Vagina (tissue), 2 donors: ENCODE measurements at regions not wholly inside any gene's neighbourhood (a gene's known extent, or its start where the extent isn't known, plus 50 kb on each side); places are given as distances from the start of the nearest gene placed in this dataset.
"Not testable (repeated sequence)": the region's sequence is repeated elsewhere in the genome, so short reads cannot be mapped to it uniquely, and the experiment has no call there.

Experiments used
- DNase-seq, 2 donors: peaks; one replicate each; pipeline ENCODE4 v3.0.0-alpha.2; 2017; ENCODE audit errors: extremely low spot score in 2 of 2
- H3K27ac ChIP-seq: fragments of 200-600 bp; sonication (generic); one replicate; pipeline ENCODE4 v1.5.1; 2019
- H3K27me3 ChIP-seq: fragments of 200-600 bp; sonication (generic); one replicate; pipeline ENCODE4 v1.5.1; 2019
- H3K36me3 ChIP-seq, 2 donors: fragments of 200-600 bp; sonication (generic); one replicate each; pipeline ENCODE4 v1.5.1; 2017 to 2019
- H3K4me1 ChIP-seq: fragments of 200-600 bp; sonication (generic); one replicate; pipeline ENCODE4 v1.5.1; 2019
- H3K4me3 ChIP-seq, 2 donors: fragments of 200-600 bp; sonication (generic); 1 replicate in 1 of 2; 2 replicates in 1 of 2; pipeline ENCODE4 v1.5.1; 2016 to 2019
- H3K9me3 ChIP-seq: fragments of 200-600 bp; sonication (generic); one replicate; pipeline ENCODE4 v1.5.1; 2019
- POLR2A ChIP-seq, 2 donors: fragments of 450-650 bp; IDR thresholded peaks; one replicate each; pipeline ENCODE4 v1.6.1; 2017; ENCODE audit warnings: antibody characterized with exemption in 2 of 2, mild to moderate bottlenecking in 2 of 2, moderate library complexity in 2 of 2
- POLR2AphosphoS5 ChIP-seq, 2 donors: sonication (generic); formaldehyde crosslinking; IDR thresholded peaks; one replicate each; pipeline ENCODE4 v1.9.0; 2017; ENCODE audit warnings: antibody characterized with exemption in 2 of 2, mild to moderate bottlenecking in 2 of 2, low read depth in 1 of 2; ENCODE audit not compliant: insufficient read depth in 1 of 2
- intact Hi-C: fragments of 100-400 bp; cut with DNase I; formaldehyde crosslinking; loops from one replicate; pipeline ENCODE4 v1.15.1; 2023
- TF ChIP-seq, protein P1 (sequence below), 3 experiments: fragments of 450-650 bp in 2 of 3; fragments of 200-600 bp in 1 of 3; sonication (generic) in 1 of 3; IDR thresholded peaks; one replicate each; pipeline ENCODE4 v1.5.1; 2017 to 2019; ENCODE audit warnings: antibody characterized with exemption in 3 of 3, mild to moderate bottlenecking in 2 of 3, moderate library complexity in 2 of 3

DNA sequence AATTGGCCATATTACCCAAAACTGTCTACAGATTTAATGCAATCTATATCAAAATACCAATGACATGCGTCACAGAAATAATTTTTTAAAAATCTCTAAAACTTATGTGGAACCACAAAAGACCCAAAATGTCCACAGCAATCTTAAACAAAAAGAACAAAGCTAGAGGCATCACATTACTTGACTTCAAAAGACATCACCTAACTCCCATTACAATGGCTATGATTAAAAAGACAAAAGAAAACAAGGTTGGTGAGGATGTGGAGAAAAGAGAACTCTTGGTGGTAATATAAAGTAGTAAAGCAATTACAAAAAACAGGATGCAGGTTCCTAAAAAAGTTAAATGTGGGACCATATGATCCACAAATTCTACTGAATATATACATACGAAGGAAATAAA lies 187.6 kb upstream of the CNTN6 start:
- Histone ChIP-seq H3K9me3 (no peaks in the 10 kb centered on the region), H3K27ac (no peak overlapping the region), H3K36me3 (no peaks in the 10 kb centered on the region), H3K4me1 (no peaks in the 10 kb centered on the region), H3K4me3 (no peak overlapping the region), H3K27me3 (no peaks in the 10 kb centered on the region)
- DNase-seq, result no peak
- intact Hi-C loops, result no loop called here
- TF ChIP-seq POLR2A (IDR thresholded peaks at IDR 0.05) (no peak), POLR2AphosphoS5 (IDR thresholded peaks at IDR 0.05; ENCODE audit: insufficient read depth in 1 of 2, low read depth in 1 of 2) (no peak)
- TF ChIP-seq, protein P1, sequence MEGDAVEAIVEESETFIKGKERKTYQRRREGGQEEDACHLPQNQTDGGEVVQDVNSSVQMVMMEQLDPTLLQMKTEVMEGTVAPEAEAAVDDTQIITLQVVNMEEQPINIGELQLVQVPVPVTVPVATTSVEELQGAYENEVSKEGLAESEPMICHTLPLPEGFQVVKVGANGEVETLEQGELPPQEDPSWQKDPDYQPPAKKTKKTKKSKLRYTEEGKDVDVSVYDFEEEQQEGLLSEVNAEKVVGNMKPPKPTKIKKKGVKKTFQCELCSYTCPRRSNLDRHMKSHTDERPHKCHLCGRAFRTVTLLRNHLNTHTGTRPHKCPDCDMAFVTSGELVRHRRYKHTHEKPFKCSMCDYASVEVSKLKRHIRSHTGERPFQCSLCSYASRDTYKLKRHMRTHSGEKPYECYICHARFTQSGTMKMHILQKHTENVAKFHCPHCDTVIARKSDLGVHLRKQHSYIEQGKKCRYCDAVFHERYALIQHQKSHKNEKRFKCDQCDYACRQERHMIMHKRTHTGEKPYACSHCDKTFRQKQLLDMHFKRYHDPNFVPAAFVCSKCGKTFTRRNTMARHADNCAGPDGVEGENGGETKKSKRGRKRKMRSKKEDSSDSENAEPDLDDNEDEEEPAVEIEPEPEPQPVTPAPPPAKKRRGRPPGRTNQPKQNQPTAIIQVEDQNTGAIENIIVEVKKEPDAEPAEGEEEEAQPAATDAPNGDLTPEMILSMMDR (IDR thresholded peaks at IDR 0.05), result no peak

- Histone ChIP-seq H3K36me3 (no peaks in the 10 kb centered on the region), H3K9me3 (no peaks in the 10 kb centered on the region), H3K4me1 (no peaks in the 10 kb centered on the region), H3K27ac (no peak overlapping the region), H3K4me3 (no peak overlapping the region), H3K27me3 (no peaks in the 10 kb centered on the region)
- intact Hi-C loops, result no loop called here
- TF ChIP-seq POLR2A (IDR thresholded peaks at IDR 0.05) (no peak), POLR2AphosphoS5 (IDR thresholded peaks at IDR 0.05; ENCODE audit: insufficient read depth in 1 of 2, low read depth in 1 of 2) (no peak)
- TF ChIP-seq, protein P1 (IDR thresholded peaks at IDR 0.05), result no peak
- no peak for DNase-seq
These were observed 186.1 kb upstream of the CNTN6 start for GRCh38 chr3:906739-907138.

- no peaks in the 10 kb centered on the region for H3K4me1 ChIP-seq
- H3K9me3 ChIP-seq, result no peaks in the 10 kb centered on the region
- no peaks in the 10 kb centered on the region for H3K27me3 ChIP-seq
- no peak for DNase-seq
- no peak overlapping the region for H3K27ac ChIP-seq
- no peaks in the 10 kb centered on the region for H3K36me3 ChIP-seq
- H3K4me3 ChIP-seq, result no peak overlapping the region
- TF ChIP-seq, protein P1 (IDR thresholded peaks at IDR 0.05), result no peak
- no peak for TF ChIP-seq POLR2AphosphoS5 (IDR thresholded peaks at IDR 0.05; ENCODE audit: insufficient read depth in 1 of 2, low read depth in 1 of 2)
- TF ChIP-seq POLR2A (IDR thresholded peaks at IDR 0.05), result no peak
- intact Hi-C loops, result no loop called here
These were observed 184.0 kb upstream of the CNTN6 start for GRCh38 chr3:908839-909238.

DNA sequence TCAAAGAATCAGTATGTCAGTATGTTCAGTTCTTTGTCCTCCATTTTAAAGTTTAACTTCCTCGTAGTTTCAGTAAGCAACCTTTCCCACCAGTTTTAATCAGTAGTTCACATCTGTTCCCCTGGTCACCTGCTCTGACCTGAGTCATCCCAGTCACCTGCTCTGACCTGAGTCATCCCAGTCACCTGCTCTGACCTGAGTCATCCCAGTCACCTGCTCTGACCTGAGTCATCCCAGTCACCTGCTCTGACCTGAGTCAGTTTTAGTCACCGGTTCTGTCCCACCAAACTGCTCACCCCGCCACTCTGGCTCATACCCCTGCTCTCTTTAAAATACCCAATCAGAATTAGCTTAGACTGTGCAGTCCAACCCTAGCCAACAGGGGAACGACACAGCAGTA lies 180.1 kb upstream of the CNTN6 start:
- H3K4me1 ChIP-seq, H3K9me3 ChIP-seq, H3K27me3 ChIP-seq, H3K36me3 ChIP-seq, H3K27ac ChIP-seq, DNase-seq, intact Hi-C loops, H3K4me3 ChIP-seq: not testable (repeated sequence)

GRCh38 chr3:923161-923910 lies 169.5 kb upstream of the CNTN6 start:
- Histone ChIP-seq H3K4me3 (no peak overlapping the region), H3K27ac (no peak overlapping the region), H3K9me3 (no peaks in the 10 kb centered on the region), H3K4me1 (no peaks in the 10 kb centered on the region), H3K27me3 (no peaks in the 10 kb centered on the region), H3K36me3 (no peaks in the 10 kb centered on the region)
- DNase-seq, result no peak
- TF ChIP-seq POLR2A (IDR thresholded peaks at IDR 0.05) (no peak), POLR2AphosphoS5 (IDR thresholded peaks at IDR 0.05; ENCODE audit: insufficient read depth in 1 of 2, low read depth in 1 of 2) (no peak)
- TF ChIP-seq, protein P1 (IDR thresholded peaks at IDR 0.05), result no peak
- intact Hi-C loops, result no loop called here
